ENCODE measurements at regions not wholly inside any gene's neighbourhood (a gene's known extent, or its start where the extent isn't known, plus 50 kb on each side); places are given as distances from the start of the nearest gene placed in this dataset.

DNA sequence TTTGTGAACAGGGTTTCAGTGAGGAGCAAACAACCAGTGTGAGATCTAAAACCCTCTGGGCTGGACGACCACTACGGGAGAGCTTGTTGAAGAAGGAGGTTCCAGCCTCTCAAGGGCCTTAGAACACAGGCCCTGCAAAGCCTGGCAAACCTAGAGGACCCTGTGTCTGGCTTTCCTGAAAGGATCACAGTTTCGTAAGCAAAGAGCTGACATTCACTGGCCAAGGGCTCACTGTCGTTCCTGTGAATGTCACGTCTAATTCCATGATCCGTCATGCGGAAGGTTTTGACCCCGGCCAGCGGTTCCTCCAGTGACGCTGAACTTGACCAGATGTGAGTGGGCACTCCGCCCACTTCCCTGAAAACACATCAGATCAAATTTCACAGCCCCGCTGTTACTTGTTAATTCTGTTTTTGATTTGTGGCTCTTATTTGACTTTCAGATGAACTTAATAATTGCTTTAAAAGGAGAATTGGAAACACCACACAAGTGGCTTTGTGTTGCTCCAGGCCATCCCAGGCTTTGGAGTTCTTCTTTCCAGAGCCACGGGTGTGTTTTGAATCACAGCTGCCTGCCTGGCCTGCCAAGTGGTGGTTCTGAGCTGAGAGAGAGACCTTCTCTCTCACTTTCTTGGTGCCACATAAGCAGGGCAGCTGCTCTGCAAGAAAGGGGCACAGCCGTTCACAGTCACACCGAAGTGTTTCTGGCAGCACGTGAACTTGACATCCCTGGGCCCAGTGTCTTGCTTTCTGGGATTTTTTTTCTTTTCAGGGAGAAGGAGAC is 308.4 kb downstream of the NDUFA10 start:
- DNase-seq (ENCODE audit: low spot score) (no peak), ATAC-seq (ENCODE audit: low FRiP score) (no peak)
- TF ChIP-seq, protein P1, sequence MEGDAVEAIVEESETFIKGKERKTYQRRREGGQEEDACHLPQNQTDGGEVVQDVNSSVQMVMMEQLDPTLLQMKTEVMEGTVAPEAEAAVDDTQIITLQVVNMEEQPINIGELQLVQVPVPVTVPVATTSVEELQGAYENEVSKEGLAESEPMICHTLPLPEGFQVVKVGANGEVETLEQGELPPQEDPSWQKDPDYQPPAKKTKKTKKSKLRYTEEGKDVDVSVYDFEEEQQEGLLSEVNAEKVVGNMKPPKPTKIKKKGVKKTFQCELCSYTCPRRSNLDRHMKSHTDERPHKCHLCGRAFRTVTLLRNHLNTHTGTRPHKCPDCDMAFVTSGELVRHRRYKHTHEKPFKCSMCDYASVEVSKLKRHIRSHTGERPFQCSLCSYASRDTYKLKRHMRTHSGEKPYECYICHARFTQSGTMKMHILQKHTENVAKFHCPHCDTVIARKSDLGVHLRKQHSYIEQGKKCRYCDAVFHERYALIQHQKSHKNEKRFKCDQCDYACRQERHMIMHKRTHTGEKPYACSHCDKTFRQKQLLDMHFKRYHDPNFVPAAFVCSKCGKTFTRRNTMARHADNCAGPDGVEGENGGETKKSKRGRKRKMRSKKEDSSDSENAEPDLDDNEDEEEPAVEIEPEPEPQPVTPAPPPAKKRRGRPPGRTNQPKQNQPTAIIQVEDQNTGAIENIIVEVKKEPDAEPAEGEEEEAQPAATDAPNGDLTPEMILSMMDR (IDR thresholded peaks at IDR 0.05), result no peak

DNA sequence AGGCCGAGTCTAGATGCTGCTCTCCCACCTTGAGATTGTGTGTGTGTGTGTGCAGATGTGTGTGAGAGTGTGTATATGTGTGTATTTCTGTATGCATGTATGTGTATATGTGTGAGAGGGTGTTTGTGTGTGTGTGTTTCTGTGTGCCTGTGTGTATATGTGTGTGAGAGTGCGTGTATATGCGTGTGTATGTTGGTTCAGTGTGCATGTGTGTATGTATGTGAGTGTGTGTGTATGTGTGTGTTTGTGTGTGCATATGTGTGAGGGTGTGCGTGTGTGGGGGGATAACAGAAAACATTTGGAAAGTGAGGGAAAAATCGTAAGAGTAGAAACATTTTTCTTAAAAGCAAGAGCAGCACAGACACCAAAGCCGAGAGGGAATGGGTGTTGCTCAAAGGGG is 309.1 kb downstream of the NDUFA10 start:
- ATAC-seq (ENCODE audit: low FRiP score), result no peak

DNA sequence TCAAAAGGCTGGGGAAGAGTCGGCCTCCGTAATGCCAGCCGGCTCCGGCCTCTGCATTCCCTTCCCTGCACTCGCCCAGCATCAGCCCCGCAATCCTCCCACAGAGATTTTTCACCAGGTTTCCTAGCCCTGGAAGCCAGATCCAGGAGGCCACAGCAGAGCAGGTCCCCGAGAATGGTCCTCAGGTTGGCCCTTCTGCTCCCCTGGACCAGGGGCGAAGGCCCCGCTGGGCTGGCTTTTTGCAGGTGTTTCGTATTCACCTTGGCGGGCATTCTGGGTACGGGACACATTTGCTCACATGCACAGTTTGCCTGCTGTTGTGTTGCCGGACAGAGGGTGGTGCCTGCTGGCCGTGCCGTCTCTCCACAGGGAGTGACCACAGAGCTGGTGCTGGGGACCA is 309.5 kb downstream of the NDUFA10 start:
- no peak for ATAC-seq (ENCODE audit: low FRiP score)
- TF ChIP-seq, protein P1 (IDR thresholded peaks at IDR 0.05), result no peak
- DNase-seq (ENCODE audit: low spot score), result no peak

More for the DNA sequence above, 309.1 kb downstream of the NDUFA10 start:
- no peak for DNase-seq (ENCODE audit: low spot score)
- TF ChIP-seq, protein P1 (IDR thresholded peaks at IDR 0.05), result no peak

DNA sequence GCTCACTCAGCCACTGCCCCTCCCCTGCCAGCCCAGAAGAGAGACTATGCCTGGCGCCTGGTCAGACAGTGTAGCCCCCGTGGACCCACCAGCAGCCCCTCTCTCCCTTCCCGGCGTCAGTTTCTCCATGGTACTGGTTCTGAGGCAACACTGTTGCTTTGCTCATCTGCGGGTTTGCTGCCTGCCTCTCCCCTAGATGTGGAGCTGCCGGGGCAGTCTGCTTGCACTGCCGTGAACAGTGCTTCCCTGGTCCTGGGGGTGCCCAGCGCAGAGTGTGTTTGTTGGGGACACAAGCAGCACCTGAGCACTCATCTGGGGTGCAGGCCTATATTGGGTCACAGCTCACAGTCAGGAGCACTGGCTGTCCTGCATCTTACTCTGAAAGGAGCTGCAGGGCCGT is 309.9 kb downstream of the NDUFA10 start:
- ATAC-seq (ENCODE audit: low FRiP score), result no peak
- TF ChIP-seq, protein P1 (IDR thresholded peaks at IDR 0.05), result no peak
- DNase-seq (ENCODE audit: low spot score), result no peak

DNA sequence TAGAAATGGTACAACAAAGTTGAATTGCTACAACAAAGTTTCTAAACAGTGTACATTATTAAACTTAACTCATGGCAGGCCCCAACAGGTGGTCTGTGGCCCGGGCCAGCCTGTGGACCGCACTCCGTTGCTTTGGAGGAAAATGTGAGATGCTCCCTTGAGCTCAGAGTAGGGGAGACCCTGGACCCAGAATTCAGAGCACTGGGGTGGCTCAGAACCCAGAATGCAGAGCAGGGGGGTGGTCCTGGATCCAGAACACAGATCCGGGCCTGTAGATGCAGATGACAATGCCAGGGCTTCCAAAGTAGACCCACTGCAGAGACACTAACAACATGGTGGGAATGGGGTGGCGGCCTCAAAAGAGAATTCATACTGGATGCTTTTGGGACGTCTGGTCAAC is 311.0 kb downstream of the NDUFA10 start:
- no peak for DNase-seq (ENCODE audit: low spot score)
- TF ChIP-seq, protein P1 (IDR thresholded peaks at IDR 0.05), result no peak
- ATAC-seq (ENCODE audit: low FRiP score), result no peak

DNA sequence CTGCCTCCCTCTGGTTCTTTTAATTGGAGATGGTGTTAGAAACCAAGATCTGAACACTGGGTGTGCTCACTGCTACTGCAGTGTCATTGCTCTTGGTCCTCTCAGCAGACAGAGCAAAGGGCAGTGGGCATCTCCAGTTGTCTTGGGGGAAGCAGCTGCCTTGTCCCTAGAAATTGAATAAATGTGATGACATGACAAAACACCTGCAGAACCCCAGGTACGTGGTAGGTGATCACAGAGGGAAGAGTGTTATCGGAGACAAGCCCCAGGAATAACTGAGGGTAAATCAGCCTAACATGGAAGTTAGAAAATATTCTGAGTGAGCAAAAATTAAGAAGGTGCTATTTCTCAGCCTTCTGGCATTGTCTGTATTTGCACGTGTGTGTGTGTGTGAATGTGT is 311.9 kb upstream of the HDAC4 start:
- TF ChIP-seq, protein P1 (IDR thresholded peaks at IDR 0.05), result no peak
- ATAC-seq (ENCODE audit: low FRiP score), result no peak
- DNase-seq (ENCODE audit: low spot score), result no peak

DNA sequence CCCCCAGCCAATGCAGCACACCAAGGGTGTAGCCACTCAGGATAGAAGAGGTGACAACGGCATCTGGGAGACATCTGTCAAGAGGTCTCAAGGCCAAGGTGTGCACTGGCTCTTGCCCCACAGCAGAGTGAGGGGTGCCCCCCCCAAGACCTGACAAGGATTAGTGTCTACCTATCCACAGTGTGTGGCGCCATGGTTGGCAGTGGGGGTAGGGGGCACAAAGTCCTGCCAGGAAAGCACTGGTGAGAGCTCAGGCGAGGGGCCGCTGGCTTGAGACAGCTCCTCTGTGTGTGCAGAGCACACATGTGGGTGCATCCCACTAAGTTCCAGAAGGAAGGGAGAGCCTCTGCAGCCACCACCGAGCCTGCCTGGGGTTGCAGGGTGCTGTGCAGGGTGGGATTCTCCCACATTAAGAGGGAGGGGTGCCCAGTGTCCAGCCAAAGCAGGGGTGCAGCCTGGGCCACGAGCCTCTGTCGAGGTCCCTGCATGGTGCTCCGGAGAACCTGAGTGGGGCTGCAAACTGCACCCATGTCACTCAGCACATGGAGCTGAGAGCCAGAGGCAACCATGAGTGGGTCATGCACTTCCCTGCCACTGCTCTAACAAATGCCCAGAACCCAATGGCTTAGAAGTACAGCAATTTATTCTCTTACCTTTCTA is 311.2 kb upstream of the HDAC4 start:
- ATAC-seq (ENCODE audit: low FRiP score), result no peak
- DNase-seq (ENCODE audit: low spot score), result no peak
- TF ChIP-seq, protein P1 (IDR thresholded peaks at IDR 0.05), result no peak

Data from omental fat pad (tissue), 3 donors.